Urothelium cell line (cell line): ENCODE measurements at regions not wholly inside any gene's neighbourhood (a gene's known extent, or its start where the extent isn't known, plus 50 kb on each side); places are given as distances from the start of the nearest gene placed in this dataset.
"Not testable (repeated sequence)": the region's sequence is repeated elsewhere in the genome, so short reads cannot be mapped to it uniquely, and the experiment has no call there.

Source experiments
- DNase-seq: peaks from one replicate; pipeline ENCODE4 v3.0.0; 2011; ENCODE audit warnings: low spot score, mixed read lengths
- FAIRE-seq: peaks from 2 replicates; lab custom pipeline; 2011; peaks lifted over from hg19 to GRCh38; lab: Jason Lieb, UNC

DNA sequence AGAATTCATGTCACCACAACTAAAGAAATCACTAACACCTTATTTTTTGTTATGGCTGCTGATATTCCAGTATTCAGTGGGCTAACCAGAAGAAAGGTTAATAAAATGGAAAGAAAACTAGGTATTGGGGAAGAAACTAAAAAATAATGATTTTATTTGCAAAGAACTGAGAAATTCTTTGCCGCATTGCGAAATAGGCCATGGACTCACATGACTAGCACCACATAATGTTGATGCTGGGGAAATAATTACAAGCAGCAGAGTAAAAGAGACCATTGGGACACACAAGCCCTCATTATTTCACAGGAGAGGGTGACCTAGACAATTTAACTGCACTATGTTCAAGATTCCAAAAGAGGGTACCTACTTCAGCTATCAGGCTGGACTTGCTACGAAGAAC lies 1411.5 kb downstream of the SLITRK5 start:
- FAIRE-seq (no peak), DNase-seq (no peak)

DNA sequence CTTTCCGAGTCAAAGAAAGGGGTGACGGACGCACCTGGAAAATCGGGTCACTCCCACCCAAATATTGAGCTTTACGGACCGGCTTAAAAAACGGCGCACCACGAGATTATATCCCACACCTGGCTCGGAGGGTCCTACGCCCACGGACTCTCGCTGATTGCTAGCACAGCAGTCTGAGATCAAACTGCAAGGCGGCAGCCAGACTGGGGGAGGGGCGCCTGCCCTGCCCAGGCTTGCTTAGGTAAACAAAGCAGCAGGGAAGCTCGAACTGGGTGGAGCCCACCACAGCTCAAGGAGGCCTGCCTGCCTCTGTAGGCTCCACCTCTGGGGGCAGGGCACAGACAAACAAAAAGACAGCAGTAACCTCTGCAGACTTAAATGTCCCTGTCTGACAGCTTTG lies 1416.9 kb downstream of the SLITRK5 start:
- DNase-seq, FAIRE-seq: not testable (repeated sequence)

DNA sequence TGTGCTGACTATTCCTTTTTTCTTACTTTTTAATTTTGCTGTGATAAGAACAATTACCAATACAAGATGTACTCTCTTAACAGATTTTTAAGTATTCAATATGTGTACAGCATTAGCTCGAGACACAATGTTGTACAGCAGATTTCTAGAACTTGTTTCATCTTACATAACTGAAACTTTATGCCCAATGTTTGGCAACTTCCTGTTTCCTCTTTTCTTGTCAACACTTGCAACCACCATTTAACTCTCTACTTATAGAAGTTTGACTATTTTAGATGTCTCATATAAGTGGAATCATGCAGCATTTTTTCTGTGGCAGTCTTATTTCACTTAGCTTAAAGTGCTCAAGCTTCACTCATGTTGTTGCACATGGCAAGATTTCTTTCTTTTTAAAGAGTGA lies 1426.8 kb downstream of the SLITRK5 start:
- DNase-seq (no peak), FAIRE-seq (no peak)

DNA sequence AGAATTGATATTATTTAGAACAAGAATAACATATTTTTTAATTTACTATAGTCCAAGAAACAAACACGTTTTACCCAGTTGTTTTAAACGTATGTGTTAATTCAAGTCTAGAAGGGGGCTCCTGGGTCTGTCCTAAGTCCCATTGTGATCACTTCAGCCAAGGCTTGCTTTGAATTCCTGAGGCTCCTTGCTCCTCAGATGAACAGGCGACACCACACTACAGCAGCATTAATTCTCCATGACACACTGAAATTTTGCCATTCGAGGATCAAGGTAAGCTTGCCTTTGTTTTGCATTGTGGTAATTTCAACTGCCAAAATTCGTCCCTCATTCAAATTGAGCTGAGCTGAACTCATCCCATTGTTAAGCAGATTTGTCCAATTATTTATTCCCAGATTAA lies 1442.6 kb downstream of the SLITRK5 start:
- DNase-seq (no peak), FAIRE-seq (no peak)

- FAIRE-seq = no peak
- no peak for DNase-seq
These were observed 1444.1 kb downstream of the SLITRK5 start for GRCh38 chr13:89115307-89115706.

DNA sequence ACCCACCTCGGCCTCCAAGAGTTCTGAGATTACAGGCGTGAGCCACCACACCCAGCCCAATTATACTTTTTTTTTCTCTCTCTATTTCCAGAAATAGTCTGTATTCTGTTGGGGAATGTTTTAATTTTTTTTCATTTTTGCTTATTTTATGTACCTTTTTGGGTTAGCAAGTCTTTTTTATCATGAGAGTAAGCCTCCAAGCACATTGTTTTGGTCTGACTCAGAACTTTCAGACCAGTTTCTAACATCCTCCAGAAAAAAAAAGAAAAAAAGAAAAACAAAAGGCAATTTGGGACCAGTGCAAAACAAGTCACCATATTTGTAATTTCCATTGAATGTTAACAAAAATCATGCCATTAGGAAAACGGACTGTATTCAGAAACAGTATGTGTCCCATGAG lies 1465.5 kb downstream of the SLITRK5 start:
- FAIRE-seq (no peak), DNase-seq (no peak)

- DNase-seq (no peak), FAIRE-seq (no peak)
These were observed 1479.2 kb downstream of the SLITRK5 start for GRCh38 chr13:89150362-89150761.

DNA sequence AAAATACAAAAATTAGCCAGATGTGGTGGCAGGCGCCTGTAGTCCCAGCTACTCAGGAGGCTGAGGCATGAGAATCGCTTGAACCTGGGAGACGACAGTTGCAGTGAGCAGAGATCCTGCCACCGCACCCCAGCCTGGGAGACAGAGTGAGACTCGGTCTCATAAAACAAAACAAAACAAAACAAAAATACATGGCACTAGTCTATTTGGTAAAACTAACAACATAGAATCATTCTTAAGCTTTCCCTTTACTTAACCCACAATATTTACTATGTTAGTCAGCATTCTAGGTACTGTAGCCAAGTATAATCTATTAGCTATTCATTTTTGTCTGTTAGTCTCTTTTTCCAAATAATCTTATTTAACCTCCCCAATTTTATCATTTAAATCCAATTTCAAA lies 1482.8 kb downstream of the SLITRK5 start:
- DNase-seq = no peak
- no peak for FAIRE-seq

DNA sequence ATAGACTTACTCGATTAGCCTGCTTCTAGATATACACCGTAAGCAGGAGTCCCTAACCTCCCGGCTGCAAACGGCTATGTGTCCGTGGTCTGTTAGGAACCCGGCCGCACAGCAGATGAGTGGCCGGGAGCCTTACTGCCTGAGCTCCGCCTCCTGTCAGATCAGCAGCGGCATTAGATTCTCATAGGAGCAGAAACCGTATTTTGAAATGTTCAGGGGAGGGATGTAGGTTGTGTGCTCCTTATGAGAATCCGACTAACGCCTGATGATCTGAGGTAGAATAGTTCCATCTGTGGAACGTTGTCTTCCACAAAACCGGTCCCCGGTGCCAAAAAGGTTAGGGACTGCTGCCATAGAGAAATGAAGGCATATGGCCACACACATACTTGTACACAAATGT lies 1491.9 kb downstream of the SLITRK5 start:
- FAIRE-seq (peak; percentile 9), DNase-seq (peak; percentile 39)

GRCh38 chr13:89165685-89166084 lies 1494.5 kb downstream of the SLITRK5 start:
- no peak for FAIRE-seq
- no peak for DNase-seq

DNA sequence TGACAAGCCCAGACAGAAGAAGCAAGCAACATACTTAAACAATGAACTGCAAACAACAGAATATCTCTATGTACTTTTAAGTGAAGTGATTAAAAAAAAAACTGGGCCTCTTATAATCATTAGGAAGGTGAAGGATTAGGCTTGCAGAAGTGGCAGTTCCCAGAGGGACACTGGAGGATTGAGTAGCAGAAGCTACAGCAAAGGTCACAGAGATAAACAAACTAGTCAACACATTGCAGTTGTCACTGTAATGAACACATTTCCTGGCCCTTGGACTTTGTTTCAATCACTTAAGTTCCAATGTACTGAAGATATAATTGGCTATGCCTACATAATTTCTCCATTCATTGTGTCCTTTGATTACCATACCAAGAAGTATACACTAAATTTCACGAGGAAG lies 1498.8 kb downstream of the SLITRK5 start:
- no peak for DNase-seq
- FAIRE-seq = no peak

DNA sequence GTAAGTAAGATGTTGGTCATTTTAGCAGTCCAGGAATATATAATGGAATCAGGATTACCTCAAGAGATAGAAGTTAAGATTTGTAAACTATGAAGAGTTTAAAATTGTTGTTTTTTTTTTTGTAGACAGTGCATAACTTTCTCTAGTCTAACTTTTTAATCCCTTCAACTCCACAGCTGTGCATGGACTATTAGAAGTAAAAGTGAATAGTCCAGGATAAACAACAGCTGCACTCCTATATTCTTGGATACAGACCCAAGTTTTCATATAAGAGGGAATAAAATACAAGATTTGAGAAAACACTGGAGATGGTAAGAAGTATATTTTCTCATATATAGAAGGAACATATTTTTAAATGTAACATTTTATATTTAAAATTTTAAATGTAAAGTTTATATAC lies 1509.9 kb downstream of the SLITRK5 start:
- DNase-seq (no peak), FAIRE-seq (no peak)

- no peak for FAIRE-seq
- no peak for DNase-seq
These were observed 1528.0 kb downstream of the SLITRK5 start for GRCh38 chr13:89199138-89199537.

- no peak for FAIRE-seq
- no peak for DNase-seq
These were observed 1533.3 kb downstream of the SLITRK5 start for GRCh38 chr13:89204435-89204834.

GRCh38 chr13:89205856-89206520 lies 1534.8 kb downstream of the SLITRK5 start:
- no peak for FAIRE-seq
- no peak for DNase-seq

GRCh38 chr13:89212186-89212585 lies 1541.0 kb downstream of the SLITRK5 start:
- no peak for FAIRE-seq
- DNase-seq = no peak

- no peak for FAIRE-seq
- no peak for DNase-seq
These were observed 1543.0 kb downstream of the SLITRK5 start for GRCh38 chr13:89214185-89214584.

GRCh38 chr13:89215319-89215718 lies 1544.1 kb downstream of the SLITRK5 start:
- FAIRE-seq, DNase-seq: not testable (repeated sequence)

GRCh38 chr13:89217813-89218212 lies 1546.6 kb downstream of the SLITRK5 start:
- FAIRE-seq (no peak), DNase-seq (no peak)

GRCh38 chr13:89221557-89222158 lies 1550.5 kb downstream of the SLITRK5 start:
- DNase-seq = no peak
- no peak for FAIRE-seq

GRCh38 chr13:89227356-89227755 lies 1556.2 kb downstream of the SLITRK5 start:
- DNase-seq = no peak
- FAIRE-seq = no peak

DNA sequence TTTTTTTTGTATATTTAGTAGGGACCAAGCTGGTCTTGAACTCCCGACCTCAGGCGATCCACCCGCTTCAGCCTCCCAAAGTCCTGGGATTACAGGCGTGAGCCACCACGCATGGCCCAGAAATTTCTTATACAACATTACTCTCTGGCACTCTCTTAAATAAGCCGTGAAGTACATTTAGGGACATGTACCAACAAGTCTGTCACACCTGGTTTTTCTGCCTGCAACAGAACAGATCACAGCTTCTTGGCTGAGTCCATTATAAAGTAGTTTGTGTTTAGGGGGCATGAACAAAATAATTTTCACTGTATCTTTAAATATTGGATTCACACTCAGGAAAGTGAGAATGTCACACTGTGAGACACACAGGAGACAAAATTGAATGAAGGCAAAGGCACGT lies 1567.3 kb downstream of the SLITRK5 start:
- no peak for FAIRE-seq
- no peak for DNase-seq
